ENCODE measurements at regions not wholly inside any gene's neighbourhood (a gene's known extent, or its start where the extent isn't known, plus 50 kb on each side); places are given as distances from the start of the nearest gene placed in this dataset.

DNA sequence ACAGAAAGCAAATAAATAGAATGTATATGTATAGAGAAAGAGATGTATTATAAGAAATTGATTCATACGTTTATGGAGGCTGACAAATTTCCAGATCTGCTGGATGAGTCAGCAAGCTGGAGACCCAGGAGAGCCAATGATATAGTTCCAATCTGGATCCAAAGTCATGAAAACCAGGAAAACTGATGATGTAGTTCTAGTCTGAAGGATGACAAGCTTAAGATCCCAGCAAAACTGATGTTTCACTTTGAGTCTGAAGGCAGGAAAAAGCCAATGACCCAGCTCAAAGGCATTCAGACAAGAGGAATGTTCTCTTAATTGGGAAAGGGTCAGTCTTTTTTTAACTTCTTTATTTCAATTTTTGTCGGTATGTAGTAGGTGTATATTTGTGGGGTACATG, 102.6 kb downstream of the LHFPL1 start:
- no peak for TF ChIP-seq ZFX (IDR thresholded peaks at IDR 0.05)
- TF ChIP-seq, protein P1, sequence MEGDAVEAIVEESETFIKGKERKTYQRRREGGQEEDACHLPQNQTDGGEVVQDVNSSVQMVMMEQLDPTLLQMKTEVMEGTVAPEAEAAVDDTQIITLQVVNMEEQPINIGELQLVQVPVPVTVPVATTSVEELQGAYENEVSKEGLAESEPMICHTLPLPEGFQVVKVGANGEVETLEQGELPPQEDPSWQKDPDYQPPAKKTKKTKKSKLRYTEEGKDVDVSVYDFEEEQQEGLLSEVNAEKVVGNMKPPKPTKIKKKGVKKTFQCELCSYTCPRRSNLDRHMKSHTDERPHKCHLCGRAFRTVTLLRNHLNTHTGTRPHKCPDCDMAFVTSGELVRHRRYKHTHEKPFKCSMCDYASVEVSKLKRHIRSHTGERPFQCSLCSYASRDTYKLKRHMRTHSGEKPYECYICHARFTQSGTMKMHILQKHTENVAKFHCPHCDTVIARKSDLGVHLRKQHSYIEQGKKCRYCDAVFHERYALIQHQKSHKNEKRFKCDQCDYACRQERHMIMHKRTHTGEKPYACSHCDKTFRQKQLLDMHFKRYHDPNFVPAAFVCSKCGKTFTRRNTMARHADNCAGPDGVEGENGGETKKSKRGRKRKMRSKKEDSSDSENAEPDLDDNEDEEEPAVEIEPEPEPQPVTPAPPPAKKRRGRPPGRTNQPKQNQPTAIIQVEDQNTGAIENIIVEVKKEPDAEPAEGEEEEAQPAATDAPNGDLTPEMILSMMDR (conservative IDR thresholded peaks at IDR 0.05) = no peak
- H3K27ac ChIP-seq = no peak overlapping the region

GRCh38 chrX:112571388-112571787, 108.3 kb downstream of the LHFPL1 start:
- TF ChIP-seq, protein P1 (conservative IDR thresholded peaks at IDR 0.05) = no peak
- no peak for TF ChIP-seq ZFX (IDR thresholded peaks at IDR 0.05)

DNA sequence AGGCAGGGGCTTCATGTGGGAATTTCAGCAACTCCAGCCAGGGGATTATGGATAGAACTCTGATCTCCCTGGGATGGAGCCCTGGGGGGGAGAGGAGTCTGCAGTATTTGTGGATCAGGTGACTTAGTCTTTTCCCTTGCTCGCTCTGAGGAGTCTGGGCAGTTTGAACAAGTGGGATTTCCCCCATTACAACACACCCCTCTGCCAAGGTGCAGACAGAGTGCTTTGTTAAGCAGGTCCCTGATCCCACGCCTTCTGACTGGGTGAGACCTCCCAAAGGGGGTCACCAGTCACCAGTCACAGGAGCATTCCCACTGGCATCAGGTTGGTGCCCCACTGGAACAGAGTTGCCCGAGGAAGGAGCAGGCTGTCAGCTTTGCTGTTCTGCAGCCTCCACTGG, 123.9 kb downstream of the LHFPL1 start:
- no peak overlapping the region for H3K27ac ChIP-seq
- TF ChIP-seq ZFX (IDR thresholded peaks at IDR 0.05) = no peak
- TF ChIP-seq, protein P1 (conservative IDR thresholded peaks at IDR 0.05) = no peak

More at GRCh38 chrX:112571388-112571787, 108.3 kb downstream of the LHFPL1 start:
- H3K27ac ChIP-seq = no peak overlapping the region

DNA sequence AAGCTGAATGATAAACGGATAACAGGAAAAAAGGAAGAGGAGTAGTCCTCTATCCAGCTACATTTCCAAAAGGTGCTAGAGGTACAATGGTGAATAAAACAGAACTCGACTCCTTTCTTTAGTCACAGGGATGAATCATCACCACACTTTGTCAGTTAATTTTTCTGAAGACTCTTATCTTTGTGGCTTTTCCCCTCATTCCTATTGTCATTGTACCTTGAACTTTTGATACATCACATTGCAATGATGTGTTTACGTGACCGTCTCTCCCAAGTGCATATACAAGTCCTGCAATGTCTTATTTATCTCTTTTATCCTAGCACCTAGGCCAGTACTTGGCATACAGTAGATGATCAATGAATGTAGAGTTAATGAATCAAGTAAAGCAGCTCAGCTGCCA, 134.7 kb downstream of the LHFPL1 start:
- TF ChIP-seq, protein P1 (conservative IDR thresholded peaks at IDR 0.05) = no peak
- no peak for TF ChIP-seq ZFX (IDR thresholded peaks at IDR 0.05)
- no peak overlapping the region for H3K27ac ChIP-seq

GRCh38 chrX:112536544-112536943, 143.2 kb downstream of the LHFPL1 start:
- TF ChIP-seq ZFX (IDR thresholded peaks at IDR 0.05) = no peak
- TF ChIP-seq, protein P1 (conservative IDR thresholded peaks at IDR 0.05) = no peak
- H3K27ac ChIP-seq = no peak overlapping the region

DNA sequence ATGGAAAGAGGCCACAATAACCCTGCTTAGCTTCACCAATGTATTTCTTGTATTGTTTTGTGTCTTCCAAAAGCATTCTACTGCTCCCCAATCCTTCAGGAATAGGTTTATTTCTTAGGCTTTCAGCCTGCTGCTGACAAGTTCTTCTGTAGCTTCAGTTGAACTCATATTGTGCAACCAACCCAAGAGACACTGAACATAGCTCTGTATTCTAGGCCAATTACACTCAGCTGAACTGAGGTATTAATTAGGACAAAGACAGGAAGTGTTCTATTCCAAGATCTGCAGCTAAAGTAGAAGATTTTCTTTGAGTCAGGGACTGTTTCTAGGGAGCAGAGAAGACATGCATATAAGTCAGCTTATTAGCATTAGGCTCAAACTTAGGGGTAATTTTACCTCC, 151.8 kb downstream of the LHFPL1 start:
- TF ChIP-seq ZFX (IDR thresholded peaks at IDR 0.05) = no peak
- TF ChIP-seq, protein P1 (conservative IDR thresholded peaks at IDR 0.05) = no peak
- no peak overlapping the region for H3K27ac ChIP-seq

DNA sequence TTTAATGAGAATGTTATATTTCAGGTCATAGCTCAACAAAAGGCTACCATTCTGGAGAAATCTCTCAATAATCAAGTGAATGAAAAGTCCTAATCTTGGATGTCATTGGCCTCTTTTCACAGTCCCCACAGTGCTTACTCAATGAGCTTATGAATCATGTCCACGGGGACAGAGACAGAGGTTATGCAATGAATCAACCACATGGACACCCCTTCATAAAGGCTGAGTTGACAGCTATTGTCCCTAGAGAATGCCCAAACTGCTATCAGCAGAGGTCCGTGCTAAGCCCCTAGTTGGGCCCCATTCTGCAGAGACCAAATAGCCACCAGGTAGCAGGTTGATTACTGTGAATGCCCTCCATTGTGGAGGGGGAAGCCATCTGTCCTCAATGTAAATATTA, 158.1 kb downstream of the LHFPL1 start:
- TF ChIP-seq ZFX (IDR thresholded peaks at IDR 0.05) = no peak
- TF ChIP-seq, protein P1 (conservative IDR thresholded peaks at IDR 0.05) = no peak
- no peak overlapping the region for H3K27ac ChIP-seq
